ENCODE measurements at regions not wholly inside any gene's neighbourhood (a gene's known extent, or its start where the extent isn't known, plus 50 kb on each side); places are given as distances from the start of the nearest gene placed in this dataset.
"Not testable (repeated sequence)": the region's sequence is repeated elsewhere in the genome, so short reads cannot be mapped to it uniquely, and the experiment has no call there.

GRCh38 chr16:29314292-29314934 lies 92.1 kb downstream of the NPIPB11 start:
- 92 to 97% (median 96%) methylated on average over 20 of the region's 20 CpGs for WGBS, 3 donors
- no peak overlapping the region for H3K27ac ChIP-seq (ENCODE audit: low read depth, low read length)

- WGBS, 3 donors, result 82 to 88% (median 83%) methylated on average over 9 of the region's 9 CpGs
Measured at GRCh38 chr16:29313559-29314048, 92.9 kb downstream of the NPIPB11 start.

GRCh38 chr16:29312835-29313558 lies 93.5 kb downstream of the NPIPB11 start:
- WGBS, 3 donors, result 80 to 88% (median 80%) methylated on average over 33 of the region's 33 CpGs
- no peak overlapping the region for H3K27ac ChIP-seq (ENCODE audit: low read depth, low read length)

More at GRCh38 chr16:29313559-29314048, 92.9 kb downstream of the NPIPB11 start:
- H3K27ac ChIP-seq (ENCODE audit: low read depth, low read length), result no peak overlapping the region

GRCh38 chr16:29312345-29312675 lies 94.2 kb downstream of the NPIPB11 start:
- 93 to 95% (median 93%) methylated on average over 18 of the region's 18 CpGs for WGBS, 3 donors
- not testable (repeated sequence) for H3K27ac ChIP-seq (ENCODE audit: low read depth, low read length)

- WGBS, 3 donors, result 93 to 95% (median 95%) methylated on average over 20 of the region's 20 CpGs
Measured at GRCh38 chr16:29311461-29312344, 94.8 kb downstream of the NPIPB11 start.

GRCh38 chr16:29310852-29311314 lies 95.6 kb downstream of the NPIPB11 start:
- no peak overlapping the region for H3K27ac ChIP-seq (ENCODE audit: low read depth, low read length)
- 22 to 55% (median 44%) methylated on average over 11 of the region's 11 CpGs for WGBS, 3 donors

More at GRCh38 chr16:29311461-29312344, 94.8 kb downstream of the NPIPB11 start:
- H3K27ac ChIP-seq (ENCODE audit: low read depth, low read length), result no peak overlapping the region

- WGBS, 3 donors, result 94 to 99% (median 96%) methylated on average over 8 to 9 of the region's 9 CpGs
- H3K27ac ChIP-seq (ENCODE audit: low read depth, low read length), result not testable (repeated sequence)
Measured at GRCh38 chr16:29310243-29310642, 96.3 kb downstream of the NPIPB11 start.

GRCh38 chr16:29309601-29310000 lies 96.9 kb downstream of the NPIPB11 start:
- WGBS, 3 donors, result 78 to 94% (median 94%) methylated on average over 10 to 13 of the region's 13 CpGs
- H3K27ac ChIP-seq (ENCODE audit: low read depth, low read length), result not testable (repeated sequence)

- 91 to 94% (median 92%) methylated on average over 20 of the region's 20 CpGs for WGBS, 3 donors
- no peak overlapping the region for H3K27ac ChIP-seq (ENCODE audit: low read depth, low read length)
Measured at GRCh38 chr16:29308644-29309546, 97.6 kb downstream of the NPIPB11 start.

GRCh38 chr16:29307598-29308507 lies 98.7 kb downstream of the NPIPB11 start:
- 80 to 89% (median 84%) methylated on average over 19 of the region's 19 CpGs for WGBS, 3 donors
- H3K27ac ChIP-seq (ENCODE audit: low read depth, low read length), result no peak overlapping the region

- 72 to 87% (median 76%) methylated on average over 10 of the region's 10 CpGs for WGBS, 3 donors
- H3K27ac ChIP-seq (ENCODE audit: low read depth, low read length), result no peak overlapping the region
Measured at GRCh38 chr16:29306943-29307597, 99.4 kb downstream of the NPIPB11 start.

GRCh38 chr16:29306201-29306600 lies 100.3 kb downstream of the NPIPB11 start:
- 87 to 94% (median 94%) methylated on average over 14 of the region's 14 CpGs for WGBS, 3 donors
- no peak overlapping the region for H3K27ac ChIP-seq (ENCODE audit: low read depth, low read length)

- WGBS, 3 donors, result 93 to 96% (median 96%) methylated on average over 11 of the region's 11 CpGs
- H3K27ac ChIP-seq (ENCODE audit: low read depth, low read length), result not testable (repeated sequence)
Measured at GRCh38 chr16:29305018-29305417, 101.5 kb downstream of the NPIPB11 start.

GRCh38 chr16:29304251-29304650 lies 102.3 kb downstream of the NPIPB11 start:
- 73 to 89% (median 87%) methylated on average over 11 of the region's 11 CpGs for WGBS, 3 donors
- no peak overlapping the region for H3K27ac ChIP-seq (ENCODE audit: low read depth, low read length)

GRCh38 chr16:29303520-29303919 lies 103.0 kb downstream of the NPIPB11 start:
- WGBS, 3 donors, result 96 to 99% (median 97%) methylated on average over 5 of the region's 5 CpGs

GRCh38 chr16:29302976-29303375 lies 103.5 kb downstream of the NPIPB11 start:
- no peak overlapping the region for H3K27ac ChIP-seq (ENCODE audit: low read depth, low read length)
- 95 to 98% (median 97%) methylated on average over 13 of the region's 13 CpGs for WGBS, 3 donors

More at GRCh38 chr16:29303520-29303919, 103.0 kb downstream of the NPIPB11 start:
- no peak overlapping the region for H3K27ac ChIP-seq (ENCODE audit: low read depth, low read length)
